IMR-90 (cell line): ENCODE measurements at regions not wholly inside any gene's neighbourhood (a gene's known extent, or its start where the extent isn't known, plus 50 kb on each side); places are given as distances from the start of the nearest gene placed in this dataset.

Source experiments
- ATAC-seq: fragments of 200-7000 bp; cut with Tn5 transposase; 2 replicates; pipeline ENCODE4 v1.9.1; 2020; ENCODE audit warnings: low read depth, mild to moderate bottlenecking, moderate library complexity
- BruUV-seq: library from RNA; stranded (reverse); fragments of 400-500 nt; replicated peaks from 2 replicates; lab custom pipeline; 2021; lab: Mats Ljungman, UMichigan
- CTCF ChIA-PET: fragments of 300-600 bp; formaldehyde crosslinking; extraction: SDS; loops from one replicate; lab custom pipeline; 2021; ENCODE audit warnings: antibody characterized with exemption; lab: Yijun Ruan, JAX
- POLR2A ChIA-PET: fragments of 300-600 bp; sonication (Branson Sonifier 250); formaldehyde crosslinking; loops from one replicate; lab custom pipeline; 2022; ENCODE audit warnings: antibody characterized with exemption; ENCODE audit not compliant: unreplicated experiment; lab: Charles Lee
- DNase-seq: peaks from one replicate; pipeline ENCODE4 v3.0.0; 2013
- H2AFZ ChIP-seq: replicated peaks from 2 replicates; pipeline ENCODE3; 2013; ENCODE audit warnings: low read length, mild to moderate bottlenecking; ENCODE audit not compliant: poor library complexity
- H2AK5ac ChIP-seq: 2 replicates; pipeline ENCODE4 v1.6.1; 2013; ENCODE audit warnings: low read depth, low read length, inconsistent platforms
- H2AK9ac ChIP-seq: replicated peaks from 2 replicates; pipeline ENCODE3; 2013; ENCODE audit warnings: mild to moderate bottlenecking, low read depth, low read length, moderate library complexity; ENCODE audit not compliant: poor library complexity
- H2BK120ac ChIP-seq: 2 replicates; pipeline ENCODE4 v1.6.1; 2013; ENCODE audit warnings: low read depth, low read length, inconsistent platforms
- H2BK15ac ChIP-seq: 3 replicates; pipeline ENCODE4 v1.6.1; 2013; ENCODE audit warnings: low read depth, low read length, inconsistent platforms
- H2BK20ac ChIP-seq: 2 replicates; pipeline ENCODE4 v1.6.1; 2013; ENCODE audit warnings: low read depth, mild to moderate bottlenecking, inconsistent platforms, low read length, moderate library complexity
- H2BK5ac ChIP-seq: 2 replicates; pipeline ENCODE4 v1.6.1; 2013; ENCODE audit warnings: mild to moderate bottlenecking, low read depth, low read length, inconsistent platforms; ENCODE audit not compliant: poor library complexity, severe bottlenecking
- H3K14ac ChIP-seq: replicated peaks from 2 replicates; pipeline ENCODE4 v1.6.1; 2013; ENCODE audit warnings: low read depth, low read length, inconsistent platforms
- H3K18ac ChIP-seq: 2 replicates; pipeline ENCODE4 v1.6.1; 2013; ENCODE audit warnings: low read depth, low read length, control low read depth
- H3K23ac ChIP-seq: 2 replicates; pipeline ENCODE4 v1.6.1; 2013; ENCODE audit warnings: low read depth, low read length, inconsistent platforms
- H3K27ac ChIP-seq: 2 replicates; pipeline ENCODE4 v1.5.1; 2013; ENCODE audit warnings: mild to moderate bottlenecking, control low read depth, low read length; ENCODE audit not compliant: insufficient read depth
- H3K27me3 ChIP-seq: 2 replicates; pipeline ENCODE4 v1.6.1; 2013; ENCODE audit warnings: low read length; ENCODE audit not compliant: control insufficient read depth, insufficient read depth
- H3K36me3 ChIP-seq: 2 replicates; pipeline ENCODE4 v1.6.1; 2013; ENCODE audit warnings: low read length, mixed read lengths; ENCODE audit not compliant: control insufficient read depth, insufficient read depth
- H3K4ac ChIP-seq: 2 replicates; pipeline ENCODE4 v1.6.1; 2013; ENCODE audit warnings: low read depth, low read length, inconsistent platforms
- H3K4me1 ChIP-seq: 2 replicates; pipeline ENCODE4 v1.6.1; 2013; ENCODE audit warnings: low read length, mixed read lengths; ENCODE audit not compliant: control insufficient read depth, insufficient read depth
- H3K4me2 ChIP-seq: 2 replicates; pipeline ENCODE4 v1.6.1; 2013; ENCODE audit warnings: low read depth, mild to moderate bottlenecking, control low read depth, low read length, moderate library complexity
- H3K4me3 ChIP-seq: 2 replicates; pipeline ENCODE4 v1.5.1; 2013; ENCODE audit warnings: low read depth, mild to moderate bottlenecking, control low read depth, low read length, moderate library complexity; ENCODE audit not compliant: insufficient read depth
- H3K56ac ChIP-seq: 2 replicates; pipeline ENCODE4 v1.6.1; 2013; ENCODE audit warnings: low read length, inconsistent platforms; ENCODE audit not compliant: insufficient read depth; ENCODE audit errors: extremely low read depth
- H3K79me1 ChIP-seq, 2 experiments: 2 replicates each; pipeline ENCODE4 v1.6.1; 2013; ENCODE audit warnings: low read length in 2 of 2, inconsistent platforms in 1 of 2, low read depth in 1 of 2
- H3K9ac ChIP-seq: 2 replicates; pipeline ENCODE4 v1.6.1; 2013; ENCODE audit warnings: low read depth, low read length, control low read depth
- H3K9me1 ChIP-seq: 2 replicates; pipeline ENCODE4 v1.6.1; 2013; ENCODE audit warnings: low read length, inconsistent platforms; ENCODE audit not compliant: insufficient read depth
- H3K9me3 ChIP-seq: 2 replicates; pipeline ENCODE4 v1.6.1; 2013; ENCODE audit warnings: low read length; ENCODE audit not compliant: control insufficient read depth, insufficient read depth
- H4K20me1 ChIP-seq: 2 replicates; pipeline ENCODE4 v1.6.1; 2013; ENCODE audit warnings: low read length, inconsistent platforms; ENCODE audit not compliant: insufficient read depth
- H4K5ac ChIP-seq: 2 replicates; pipeline ENCODE4 v1.6.1; 2013; ENCODE audit warnings: mild to moderate bottlenecking, low read depth, low read length, control low read depth
- H4K8ac ChIP-seq, 2 experiments: 2 replicates each; pipeline ENCODE4 v1.6.1; 2013; ENCODE audit warnings: low read depth in 2 of 2, low read length in 2 of 2, control low read depth in 1 of 2, inconsistent platforms in 1 of 2
- H4K91ac ChIP-seq: 2 replicates; pipeline ENCODE4 v1.6.1; 2013; ENCODE audit warnings: low read depth, low read length, inconsistent platforms; ENCODE audit not compliant: insufficient read depth
- CEBPB ChIP-seq: IDR thresholded peaks from 2 replicates; pipeline ENCODE4 v1.6.1; 2012; ENCODE audit warnings: low read depth, low read length, improper control_type of control experiment
- ELK1 ChIP-seq: fragments of 150-350 bp; IDR thresholded peaks from 2 replicates; pipeline ENCODE4 v1.6.1; 2016; ENCODE audit warnings: low read depth, mild to moderate bottlenecking, low read length, moderate library complexity, borderline replicate concordance
- FOS ChIP-seq: fragments of 150-350 bp; IDR thresholded peaks from 2 replicates; pipeline ENCODE4 v1.6.1; 2016; ENCODE audit warnings: low read depth, low read length
- MAZ ChIP-seq: IDR thresholded peaks from 2 replicates; pipeline ENCODE4 v1.6.1; 2012; ENCODE audit warnings: low read depth, mild to moderate bottlenecking, low read length, improper control_type of control experiment, moderate library complexity, borderline replicate concordance
- MXI1 ChIP-seq: IDR thresholded peaks from 2 replicates; pipeline ENCODE4 v1.6.1; 2012; ENCODE audit warnings: low read depth, mild to moderate bottlenecking, low read length, moderate library complexity, borderline replicate concordance
- NFE2L2 ChIP-seq: fragments of 150-350 bp; IDR thresholded peaks from 2 replicates; pipeline ENCODE4 v1.6.1; 2016; ENCODE audit warnings: low read depth, mild to moderate bottlenecking, low read length
- RAD21 ChIP-seq: IDR thresholded peaks from 2 replicates; pipeline ENCODE4 v1.6.1; 2012; ENCODE audit warnings: low read length, improper control_type of control experiment
- RCOR1 ChIP-seq: IDR thresholded peaks from 2 replicates; pipeline ENCODE4 v1.6.1; 2012; ENCODE audit warnings: mild to moderate bottlenecking, low read length, improper control_type of control experiment; ENCODE audit not compliant: insufficient replicate concordance
- SMC3 ChIP-seq: fragments of 150-350 bp; IDR thresholded peaks from 2 replicates; pipeline ENCODE4 v1.6.1; 2016; ENCODE audit warnings: low read depth, mild to moderate bottlenecking, antibody characterized with exemption, low read length, moderate library complexity
- USF2 ChIP-seq: fragments of 150-350 bp; IDR thresholded peaks from 2 replicates; pipeline ENCODE4 v1.6.1; 2017; ENCODE audit warnings: mild to moderate bottlenecking, antibody characterized with exemption, low read length, low read depth
- WGBS, 2 experiments: methylation state at CpG; one replicate each; pipeline versions ENCODE4 v1.1.5 to v1.1.7; 2013; ENCODE audit warnings: missing lambda C conversion rate in 2 of 2; ENCODE audit not compliant: insufficient read length in 1 of 2; ENCODE audit errors: extremely low coverage in 2 of 2; 5-methylcytosine and 5-hydroxymethylcytosine counted together
- dilution Hi-C: fragments of 300-500 bp; cut with HindIII; formaldehyde crosslinking; loops from one replicate; pipeline ENCODE4 v1.14.3; 2018; ENCODE audit warnings: low sequenced_read_pairs; ENCODE audit not compliant: unreplicated experiment
- in situ Hi-C: fragments of 300-500 bp; cut with MboI; formaldehyde crosslinking; loops from 3 replicates; pipeline ENCODE4 v1.14.3; 2019; ENCODE audit warnings: low sequenced_read_pairs, inconsistent platforms, mixed read lengths
- intact Hi-C: fragments of 100-400 bp; cut with micrococcal nuclease; formaldehyde crosslinking; loops from 2 replicates; pipeline ENCODE4 v1.10.0; 2022
- TF ChIP-seq, protein P1 (sequence below): conservative IDR thresholded peaks from 2 replicates; pipeline ENCODE4 v1.5.1; 2012; ENCODE audit warnings: mild to moderate bottlenecking, low read depth, low read length, improper control_type of control experiment

- DNase-seq (no peak), ATAC-seq (no peak)
- Histone ChIP-seq H4K91ac (peak overlapping the region; percentile 33; the same call in 1 of the 2 replicates), H4K8ac (no peak overlapping the region), H2BK20ac (peak overlapping the region; percentile 54; the same call in 1 of the 2 replicates), H2BK5ac (no peak overlapping the region), H3K23ac (no peak overlapping the region), H3K18ac (0 out of 2 replicates have a peak overlapping the region, but pooled peaks have one; percentile 37), H2AFZ (no peak overlapping the region), H2AK9ac (no peak overlapping the region), H3K9me3 (no peaks in the 10 kb centered on the region), H3K4ac (peak overlapping the region; percentile 49), H3K4me3 (no peak overlapping the region), H3K14ac (0 out of 2 replicates have a peak overlapping the region, but pooled peaks have one; percentile 24), H3K9ac (no peak overlapping the region), H3K27ac (no peak overlapping the region), H4K20me1 (no peaks in the 10 kb centered on the region), H3K36me3 (no peaks in the 10 kb centered on the region), H3K9me1 (peaks cover 20% of the 10 kb centered on the region), H2BK120ac (peak overlapping the region; percentile 34; the same call in 1 of the 2 replicates), H3K4me1 (peaks cover 24% of the 10 kb centered on the region), H3K27me3 (no peaks in the 10 kb centered on the region), H4K5ac (no peak overlapping the region), H3K56ac (no peak overlapping the region), H3K4me2 (no peak overlapping the region), H2BK15ac (peak overlapping the region; percentile 71; the same call in 2 of the 3 replicates), H3K79me1 (peaks cover 0 to 2% of the 10 kb centered on the region in 2 experiments; a peak in 1 of 4 replicates), H2AK5ac (no peak overlapping the region)
- dilution Hi-C loops (no loop called here), intact Hi-C loops (no loop called here), in situ Hi-C loops (no loop called here)
- ChIA-PET POLR2A (no interaction called here), CTCF (no interaction called here)
- BruUV-seq: no TSS peak
- WGBS, 2 experiments: 79% methylated on average over 5 of the region's 5 CpGs; no CpG with 5 or more reads in 1 of the 2 experiments
- TF ChIP-seq FOS: no peak
- no peak for TF ChIP-seq SMC3
- TF ChIP-seq MAZ: no peak
- TF ChIP-seq, protein P1, sequence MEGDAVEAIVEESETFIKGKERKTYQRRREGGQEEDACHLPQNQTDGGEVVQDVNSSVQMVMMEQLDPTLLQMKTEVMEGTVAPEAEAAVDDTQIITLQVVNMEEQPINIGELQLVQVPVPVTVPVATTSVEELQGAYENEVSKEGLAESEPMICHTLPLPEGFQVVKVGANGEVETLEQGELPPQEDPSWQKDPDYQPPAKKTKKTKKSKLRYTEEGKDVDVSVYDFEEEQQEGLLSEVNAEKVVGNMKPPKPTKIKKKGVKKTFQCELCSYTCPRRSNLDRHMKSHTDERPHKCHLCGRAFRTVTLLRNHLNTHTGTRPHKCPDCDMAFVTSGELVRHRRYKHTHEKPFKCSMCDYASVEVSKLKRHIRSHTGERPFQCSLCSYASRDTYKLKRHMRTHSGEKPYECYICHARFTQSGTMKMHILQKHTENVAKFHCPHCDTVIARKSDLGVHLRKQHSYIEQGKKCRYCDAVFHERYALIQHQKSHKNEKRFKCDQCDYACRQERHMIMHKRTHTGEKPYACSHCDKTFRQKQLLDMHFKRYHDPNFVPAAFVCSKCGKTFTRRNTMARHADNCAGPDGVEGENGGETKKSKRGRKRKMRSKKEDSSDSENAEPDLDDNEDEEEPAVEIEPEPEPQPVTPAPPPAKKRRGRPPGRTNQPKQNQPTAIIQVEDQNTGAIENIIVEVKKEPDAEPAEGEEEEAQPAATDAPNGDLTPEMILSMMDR: no peak
- TF ChIP-seq RAD21: no peak
- TF ChIP-seq NFE2L2: no peak
- no peak for TF ChIP-seq MXI1
- no peak for TF ChIP-seq ELK1
- no peak for TF ChIP-seq RCOR1
- no peak for TF ChIP-seq CEBPB
- TF ChIP-seq USF2: no peak
These were observed 61.0 kb upstream of the FNDC3B start for GRCh38 chr3:171978390-171978789.
